GM23338 (cell line): ENCODE measurements at regions not wholly inside any gene's neighbourhood (a gene's known extent, or its start where the extent isn't known, plus 50 kb on each side); places are given as distances from the start of the nearest gene placed in this dataset.

Experiments
- ATAC-seq: fragments of 200-7000 bp; cut with Tn5 transposase; 3 replicates; pipeline ENCODE4 v1.9.1; 2020
- DNase-seq: peaks from one replicate; pipeline ENCODE4 v3.0.0-alpha.2; 2015; ENCODE audit warnings: low spot score
- H2AFZ ChIP-seq: fragments of 200-600 bp; sonication (generic); 2 replicates; pipeline ENCODE4 v1.8.0; 2016; ENCODE audit warnings: antibody characterized with exemption, mild to moderate bottlenecking, moderate library complexity
- H3F3A ChIP-seq: fragments of 200-600 bp; sonication (generic); replicated peaks from 2 replicates; pipeline ENCODE4 v1.8.0; 2017; ENCODE audit warnings: antibody characterized with exemption, mixed run types, low read depth
- H3K27ac ChIP-seq: fragments of 200-600 bp; sonication (generic); 2 replicates; pipeline ENCODE4 v1.6.1; 2016; ENCODE audit warnings: low read depth
- H3K27me3 ChIP-seq: fragments of 200-600 bp; sonication (generic); 2 replicates; pipeline ENCODE4 v1.8.0; 2016; ENCODE audit warnings: mild to moderate bottlenecking, mixed run types, moderate library complexity; ENCODE audit not compliant: insufficient read depth
- H3K36me3 ChIP-seq: fragments of 200-600 bp; sonication (generic); 2 replicates; pipeline ENCODE4 v1.8.0; 2016; ENCODE audit warnings: mild to moderate bottlenecking; ENCODE audit not compliant: insufficient read depth
- H3K4me1 ChIP-seq: fragments of 200-600 bp; sonication (generic); 2 replicates; pipeline ENCODE4 v1.8.0; 2016; ENCODE audit warnings: mild to moderate bottlenecking, moderate library complexity; ENCODE audit not compliant: insufficient read depth
- H3K4me2 ChIP-seq: fragments of 200-600 bp; sonication (generic); 2 replicates; pipeline ENCODE4 v1.7.1; 2017; ENCODE audit warnings: mixed run types
- H3K4me3 ChIP-seq: fragments of 200-600 bp; sonication (generic); 2 replicates; pipeline ENCODE4 v1.6.1; 2016; ENCODE audit warnings: mixed run types
- H3K79me2 ChIP-seq: fragments of 200-600 bp; sonication (generic); replicated peaks from 2 replicates; pipeline ENCODE4 v1.8.0; 2017; ENCODE audit warnings: mild to moderate bottlenecking; ENCODE audit not compliant: insufficient read depth
- H3K9me2 ChIP-seq: fragments of 200-600 bp; sonication (generic); 2 replicates; pipeline ENCODE4 v1.8.0; 2017; ENCODE audit not compliant: insufficient read depth
- H4K20me1 ChIP-seq: fragments of 200-600 bp; sonication (generic); replicated peaks from 2 replicates; pipeline ENCODE4 v1.8.0; 2017; ENCODE audit warnings: mild to moderate bottlenecking; ENCODE audit not compliant: insufficient read depth
- H3K27ac Mint-ChIP-seq: 2 replicates; pipeline ENCODE4 v1.8.0; 2020; ENCODE audit warnings: inconsistent platforms, mild to moderate bottlenecking, moderate library complexity, mixed read lengths
- H3K27me3 Mint-ChIP-seq: 3 replicates; pipeline ENCODE4 v1.8.0; 2022; ENCODE audit warnings: low read depth, mild to moderate bottlenecking, moderate library complexity, mixed read lengths, inconsistent platforms; ENCODE audit not compliant: insufficient read depth, poor library complexity
- H3K36me3 Mint-ChIP-seq: 3 replicates; pipeline ENCODE4 v1.8.0; 2021; ENCODE audit warnings: low read depth, mild to moderate bottlenecking, inconsistent platforms, moderate library complexity, mixed read lengths
- H3K4me1 Mint-ChIP-seq: 3 replicates; pipeline ENCODE4 v1.8.0; 2020; ENCODE audit warnings: mild to moderate bottlenecking, inconsistent platforms, mixed read lengths
- H3K4me3 Mint-ChIP-seq: 3 replicates; pipeline ENCODE4 v1.8.0; 2021; ENCODE audit warnings: moderate library complexity, mild to moderate bottlenecking, inconsistent platforms, mixed read lengths
- H3K9me3 Mint-ChIP-seq: 3 replicates; pipeline ENCODE4 v1.8.0; 2020; ENCODE audit warnings: moderate library complexity, mild to moderate bottlenecking, inconsistent platforms, mixed read lengths
- CREB1 ChIP-seq: fragments of 250-450 bp; sonication (Bioruptor Pico); IDR thresholded peaks from 2 replicates; pipeline ENCODE4 v1.5.0; 2020; ENCODE audit warnings: low read depth, mild to moderate bottlenecking, moderate library complexity
- CTCF ChIP-seq, 2 experiments: fragments of 200-600 bp in 1 of 2; sonication (generic) in 1 of 2; conservative IDR thresholded peaks; 2 replicates each; pipeline versions ENCODE4 v1.5.1 to v1.6.1; 2016 to 2017; ENCODE audit warnings: antibody characterized with exemption in 2 of 2, low read depth in 2 of 2, mild to moderate bottlenecking in 2 of 2, moderate library complexity in 1 of 2
- EZH2 ChIP-seq: fragments of 200-600 bp; sonication (generic); IDR thresholded peaks from one replicate; pipeline ENCODE4 v1.8.0; 2017; ENCODE audit warnings: antibody characterized with exemption, mild to moderate bottlenecking, low read depth; ENCODE audit not compliant: unreplicated experiment
- EZH2phosphoT487 ChIP-seq: fragments of 200-600 bp; sonication (generic); IDR thresholded peaks from one replicate; pipeline ENCODE4 v1.8.1; 2018; ENCODE audit warnings: antibody characterized with exemption; ENCODE audit not compliant: unreplicated experiment
- JUNB ChIP-seq: IDR thresholded peaks from one replicate; pipeline ENCODE4 v1.6.1; 2016; ENCODE audit warnings: antibody characterized with exemption; ENCODE audit not compliant: unreplicated experiment
- NANOG ChIP-seq: IDR thresholded peaks from 2 replicates; pipeline ENCODE4 v1.6.1; 2016; ENCODE audit warnings: antibody characterized with exemption, borderline replicate concordance
- POLR2AphosphoS5 ChIP-seq: IDR thresholded peaks from 2 replicates; pipeline ENCODE4 v1.6.1; 2016; ENCODE audit warnings: antibody characterized with exemption, low read depth
- REST ChIP-seq: IDR thresholded peaks from one replicate; pipeline ENCODE4 v1.6.1; 2018; ENCODE audit warnings: antibody characterized with exemption; ENCODE audit not compliant: unreplicated experiment
- STAT1 ChIP-seq: IDR thresholded peaks from one replicate; pipeline ENCODE4 v1.6.1; 2016; ENCODE audit warnings: antibody characterized with exemption; ENCODE audit not compliant: unreplicated experiment
- ZNF114 ChIP-seq: fragments of 250-450 bp; sonication (Bioruptor Pico); IDR thresholded peaks from 2 replicates; pipeline ENCODE4 v1.5.0; 2020; ENCODE audit warnings: mild to moderate bottlenecking, moderate library complexity
- ZNF331 ChIP-seq: fragments of 250-450 bp; sonication (Bioruptor Pico); IDR thresholded peaks from 2 replicates; pipeline ENCODE4 v1.5.0; 2020; ENCODE audit warnings: low read depth, mild to moderate bottlenecking, moderate library complexity
- ZNF462 ChIP-seq: fragments of 250-450 bp; sonication (Bioruptor Pico); IDR thresholded peaks from 2 replicates; pipeline ENCODE4 v1.5.0; 2020; ENCODE audit warnings: mild to moderate bottlenecking, moderate library complexity
- TF ChIP-seq, protein P1 (sequence below): IDR thresholded peaks from 2 replicates; pipeline ENCODE4 v1.6.1; 2016; ENCODE audit warnings: antibody characterized with exemption

DNA sequence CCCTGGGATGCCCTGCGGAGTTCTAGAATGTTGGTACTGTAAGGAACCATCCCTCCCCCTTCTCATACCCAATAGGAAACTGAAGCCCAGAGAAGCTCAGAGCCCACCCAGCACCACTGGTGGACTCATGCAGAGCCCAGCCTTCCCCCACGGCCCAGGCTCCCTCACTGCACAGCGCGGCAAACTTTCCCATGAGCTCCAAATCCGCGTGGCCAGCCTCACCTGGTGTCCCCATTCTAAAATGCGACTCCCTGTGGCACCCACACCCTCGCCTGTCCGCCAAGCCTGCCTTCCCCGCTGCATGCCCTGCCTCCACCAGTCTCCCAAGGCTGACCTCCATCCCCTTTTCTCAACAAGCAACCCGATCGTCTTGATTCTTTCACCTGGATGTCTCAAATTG, 51.1 kb downstream of the PTGR3 start:
- Histone ChIP-seq H3K36me3 (no peaks in the 10 kb centered on the region), H4K20me1 (no peaks in the 10 kb centered on the region), H2AFZ (no peak overlapping the region), H3K27me3 (no peaks in the 10 kb centered on the region), H3K4me3 (no peak overlapping the region), H3K4me1 (no peaks in the 10 kb centered on the region), H3K79me2 (no peaks in the 10 kb centered on the region), H3K4me2 (no peak overlapping the region), H3F3A (no peaks in the 10 kb centered on the region), H3K9me2 (peaks cover 6% of the 10 kb centered on the region; the same call in 1 of the 2 replicates), H3K27ac (no peak overlapping the region)
- H3K4me1 Mint-ChIP-seq: peaks cover 11% of the 10 kb centered on the region
- H3K9me3 Mint-ChIP-seq: peaks cover 17% of the 10 kb centered on the region
- peaks cover 7% of the 10 kb centered on the region; the same call in 2 of the 3 replicates for H3K36me3 Mint-ChIP-seq
- TF ChIP-seq CREB1 (CRISPR knock-in tag): no peak
- no peak for TF ChIP-seq EZH2phosphoT487
- TF ChIP-seq CTCF (conservative IDR thresholded peaks at IDR 0.05; ENCODE audit: low read depth in 2 of 2): no peak
- no peak for TF ChIP-seq ZNF462 (CRISPR knock-in tag)
- no peak for TF ChIP-seq ZNF114 (CRISPR knock-in tag)
- TF ChIP-seq ZNF331 (CRISPR knock-in tag): no peak
- no peak for TF ChIP-seq POLR2AphosphoS5
- TF ChIP-seq, protein P1, sequence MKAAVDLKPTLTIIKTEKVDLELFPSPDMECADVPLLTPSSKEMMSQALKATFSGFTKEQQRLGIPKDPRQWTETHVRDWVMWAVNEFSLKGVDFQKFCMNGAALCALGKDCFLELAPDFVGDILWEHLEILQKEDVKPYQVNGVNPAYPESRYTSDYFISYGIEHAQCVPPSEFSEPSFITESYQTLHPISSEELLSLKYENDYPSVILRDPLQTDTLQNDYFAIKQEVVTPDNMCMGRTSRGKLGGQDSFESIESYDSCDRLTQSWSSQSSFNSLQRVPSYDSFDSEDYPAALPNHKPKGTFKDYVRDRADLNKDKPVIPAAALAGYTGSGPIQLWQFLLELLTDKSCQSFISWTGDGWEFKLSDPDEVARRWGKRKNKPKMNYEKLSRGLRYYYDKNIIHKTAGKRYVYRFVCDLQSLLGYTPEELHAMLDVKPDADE: no peak
- no peak for TF ChIP-seq JUNB
- no peak for TF ChIP-seq REST
- no peak for TF ChIP-seq NANOG
- TF ChIP-seq EZH2: no peak
- no peak for TF ChIP-seq STAT1
- peaks cover 6% of the 10 kb centered on the region for H3K27me3 Mint-ChIP-seq
- no peak overlapping the region for H3K4me3 Mint-ChIP-seq
- H3K27ac Mint-ChIP-seq: no peak overlapping the region
- DNase-seq: no peak
- ATAC-seq: no peak
